Activated CD8-positive, alpha-beta T cell treated with anti-CD3 and anti-CD28 coated beads, Interleukin-2, amount 10 ng/mL, durations not matched to agents 7 days and 5 days (primary cell): ENCODE measurements at regions not wholly inside any gene's neighbourhood (a gene's known extent, or its start where the extent isn't known, plus 50 kb on each side); places are given as distances from the start of the nearest gene placed in this dataset.

ENCODE experiments used
- ATAC-seq: fragments of 150-1000 bp; cut with Tn5 transposase; one replicate; pipeline ENCODE4 v1.10.0; 2021; ENCODE audit warnings: moderate library complexity
- CTCF ChIA-PET: fragments of 350-600 bp; sonication (Branson Sonifier 250); formaldehyde crosslinking; loops from one replicate; lab custom pipeline; 2021; ENCODE audit warnings: antibody characterized with exemption; lab: Charles Lee
- POLR2A ChIA-PET: fragments of 350-600 bp; sonication (Branson Sonifier 250); formaldehyde crosslinking; loops from one replicate; lab custom pipeline; 2021; ENCODE audit warnings: antibody characterized with exemption; lab: Charles Lee
- DNase-seq: peaks from one replicate; pipeline ENCODE4 v3.0.0-alpha.2; 2020
- H3K27ac Mint-ChIP-seq: one replicate; pipeline ENCODE4 v1.8.0; 2021; ENCODE audit warnings: mild to moderate bottlenecking, mixed read lengths
- H3K27me3 Mint-ChIP-seq: one replicate; pipeline ENCODE4 v1.8.0; 2021; ENCODE audit warnings: low read depth, mixed read lengths
- H3K36me3 Mint-ChIP-seq: one replicate; pipeline ENCODE4 v1.8.0; 2021; ENCODE audit warnings: low read depth, mixed read lengths
- H3K4me1 Mint-ChIP-seq: one replicate; pipeline ENCODE4 v1.8.0; 2021; ENCODE audit warnings: low read depth, mixed read lengths
- H3K4me3 Mint-ChIP-seq: one replicate; pipeline ENCODE4 v1.8.0; 2021; ENCODE audit warnings: mild to moderate bottlenecking, mixed read lengths
- H3K9me3 Mint-ChIP-seq: one replicate; pipeline ENCODE4 v1.8.0; 2022; ENCODE audit warnings: mixed read lengths; ENCODE audit not compliant: insufficient read depth

DNA sequence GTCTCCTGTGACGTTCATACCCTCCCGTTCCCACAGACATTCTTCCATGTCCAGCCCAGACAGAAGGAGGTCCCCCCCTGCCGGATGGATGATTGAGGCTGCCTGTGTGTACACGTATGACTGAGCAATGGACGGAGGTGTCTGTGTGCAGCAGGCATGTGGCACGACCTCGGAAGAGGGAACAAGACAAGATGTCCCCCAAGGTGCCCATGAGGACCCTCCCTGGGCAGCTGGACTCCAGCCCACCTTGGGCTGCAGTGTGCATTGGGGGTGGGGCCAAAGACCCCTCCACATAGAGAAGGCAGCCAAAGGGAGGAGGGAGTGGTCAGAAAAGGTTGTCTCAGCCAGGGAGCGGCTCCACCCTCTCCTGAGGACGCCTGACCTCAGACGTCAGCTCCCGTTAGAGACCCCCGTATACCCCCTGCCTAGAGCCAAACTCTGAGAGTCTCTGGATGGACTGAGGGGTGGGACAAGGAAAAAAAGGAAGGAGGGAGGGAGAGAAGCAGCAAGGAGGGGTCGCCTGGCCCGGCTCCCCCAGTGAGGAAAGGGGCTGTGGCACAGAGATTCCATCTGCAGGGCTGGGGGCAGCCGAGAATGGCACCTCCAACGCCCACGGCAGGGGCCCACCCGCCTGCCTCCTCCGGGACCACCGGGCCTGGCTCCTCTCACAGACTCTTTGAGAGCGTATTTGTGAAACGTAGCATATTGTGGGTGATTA is 92.9 kb upstream of the BHLHE23 start:
- no peaks in the 10 kb centered on the region for H3K36me3 Mint-ChIP-seq
- H3K27me3 Mint-ChIP-seq: no peaks in the 10 kb centered on the region
- no peak for ATAC-seq
- CTCF ChIA-PET: no interaction called here
- no peak for DNase-seq
- H3K27ac Mint-ChIP-seq: no peak overlapping the region
- H3K4me1 Mint-ChIP-seq: peaks cover 8% of the 10 kb centered on the region
- H3K9me3 Mint-ChIP-seq: no peaks in the 10 kb centered on the region
- POLR2A ChIA-PET: no interaction called here
- H3K4me3 Mint-ChIP-seq: no peak overlapping the region

DNA sequence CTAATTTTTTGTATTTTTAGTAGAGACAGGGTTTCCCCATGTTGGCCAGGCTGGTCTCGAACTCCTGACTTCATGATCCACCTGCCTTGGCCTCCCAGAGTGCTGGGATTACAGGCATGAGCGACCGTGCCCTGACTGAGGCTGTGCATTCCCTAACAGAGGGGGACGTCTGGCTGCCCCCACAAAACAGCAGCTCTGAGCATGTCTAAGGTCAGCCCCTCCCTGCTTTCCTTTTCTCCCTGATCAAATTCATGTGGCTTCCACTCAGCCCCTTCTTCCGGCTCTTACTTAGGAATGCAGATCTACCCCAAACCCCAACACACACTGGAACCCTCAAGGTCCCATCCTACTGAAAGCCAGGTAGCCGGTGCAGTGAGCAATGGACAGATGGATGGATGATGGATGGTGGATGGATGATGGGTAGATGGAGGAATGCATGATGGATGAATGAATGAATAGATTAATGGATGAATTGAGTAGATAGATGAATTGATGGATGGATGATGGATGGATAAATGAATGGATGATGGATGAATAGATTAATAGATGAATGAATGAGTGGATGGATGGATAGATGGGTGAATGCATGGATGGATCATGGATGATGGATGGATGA is 91.5 kb upstream of the BHLHE23 start:
- no peak for DNase-seq
- CTCF ChIA-PET: no interaction called here

DNA sequence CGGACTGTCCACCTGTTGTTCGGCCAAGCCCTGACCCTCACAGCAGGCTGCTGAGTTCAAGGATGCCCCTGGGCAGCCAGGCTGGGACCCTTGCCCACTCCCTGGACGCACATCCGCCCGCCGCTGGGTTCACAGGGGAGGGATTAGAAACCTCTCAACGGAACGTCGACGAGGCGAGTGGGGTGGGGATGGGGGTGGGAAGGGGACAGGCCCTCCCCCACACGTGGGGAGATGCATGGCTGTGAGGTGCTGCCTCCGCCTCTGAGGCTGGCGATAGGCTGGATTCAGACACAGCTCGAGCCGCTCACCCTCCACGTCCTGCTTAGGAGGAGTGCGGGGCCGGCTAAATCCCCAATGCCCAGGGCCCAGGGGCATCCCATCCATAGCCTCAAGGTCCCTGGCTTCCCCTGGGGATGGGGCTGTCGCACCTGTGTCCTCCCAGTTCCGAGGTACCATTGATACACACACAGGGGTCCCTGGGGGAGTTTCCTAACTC is 90.6 kb upstream of the BHLHE23 start:
- DNase-seq (no peak), ATAC-seq (no peak)
- Mint-ChIP-seq H3K27ac (no peak overlapping the region), H3K4me3 (no peak overlapping the region), H3K36me3 (no peaks in the 10 kb centered on the region), H3K9me3 (no peaks in the 10 kb centered on the region), H3K27me3 (no peaks in the 10 kb centered on the region), H3K4me1 (peaks cover 4% of the 10 kb centered on the region)
- POLR2A ChIA-PET: no interaction called here
- CTCF ChIA-PET: no interaction called here

More for the DNA sequence above, 91.5 kb upstream of the BHLHE23 start:
- Mint-ChIP-seq H3K4me1 (peaks cover 8% of the 10 kb centered on the region), H3K27ac (no peak overlapping the region), H3K4me3 (no peak overlapping the region), H3K9me3 (no peaks in the 10 kb centered on the region), H3K27me3 (no peaks in the 10 kb centered on the region), H3K36me3 (no peaks in the 10 kb centered on the region)
- POLR2A ChIA-PET: interaction anchor here (0.7 kb wide), 1 partner anchor 97 kb away, joined by 3 read pairs; no protein-coding TSS in a partner anchor
- no peak for ATAC-seq

DNA sequence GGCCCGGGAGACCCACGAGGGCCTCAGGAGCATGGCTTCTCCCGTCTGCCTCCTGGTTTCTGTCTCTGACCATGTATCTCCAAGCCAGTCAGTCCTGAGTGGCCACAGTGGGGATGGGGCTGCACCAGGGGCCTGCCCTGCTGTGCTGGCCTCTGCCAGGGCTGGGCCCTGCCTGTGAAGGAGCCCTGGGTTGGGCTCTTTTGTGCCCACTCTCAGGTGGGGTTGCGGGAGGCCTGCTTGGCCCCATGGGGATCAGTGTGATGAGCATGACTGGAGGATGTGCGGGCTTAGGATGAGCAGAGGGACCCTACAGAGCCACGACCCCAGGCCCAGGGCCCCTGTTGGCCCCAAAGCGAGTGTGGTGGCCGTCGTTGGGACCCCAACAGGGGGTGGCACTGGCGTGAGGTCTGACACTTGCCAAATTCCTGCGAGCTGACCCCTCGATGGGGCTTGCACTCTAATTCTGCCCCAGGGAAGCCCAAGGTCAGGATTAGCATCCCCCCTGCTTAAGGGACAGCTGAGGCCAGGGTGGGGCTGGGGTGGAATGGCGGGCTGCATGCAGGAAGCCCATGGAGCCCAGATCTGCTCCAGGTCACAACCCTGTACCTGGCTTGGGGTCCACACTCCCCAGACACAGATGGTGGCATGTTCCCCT is 90.0 kb upstream of the BHLHE23 start:
- Mint-ChIP-seq H3K27me3 (no peaks in the 10 kb centered on the region), H3K4me3 (no peak overlapping the region), H3K36me3 (no peaks in the 10 kb centered on the region), H3K9me3 (no peaks in the 10 kb centered on the region), H3K4me1 (peaks cover 2% of the 10 kb centered on the region), H3K27ac (no peak overlapping the region)
- ATAC-seq (no peak), DNase-seq (no peak)
- ChIA-PET CTCF (no interaction called here), POLR2A (no interaction called here)

DNA sequence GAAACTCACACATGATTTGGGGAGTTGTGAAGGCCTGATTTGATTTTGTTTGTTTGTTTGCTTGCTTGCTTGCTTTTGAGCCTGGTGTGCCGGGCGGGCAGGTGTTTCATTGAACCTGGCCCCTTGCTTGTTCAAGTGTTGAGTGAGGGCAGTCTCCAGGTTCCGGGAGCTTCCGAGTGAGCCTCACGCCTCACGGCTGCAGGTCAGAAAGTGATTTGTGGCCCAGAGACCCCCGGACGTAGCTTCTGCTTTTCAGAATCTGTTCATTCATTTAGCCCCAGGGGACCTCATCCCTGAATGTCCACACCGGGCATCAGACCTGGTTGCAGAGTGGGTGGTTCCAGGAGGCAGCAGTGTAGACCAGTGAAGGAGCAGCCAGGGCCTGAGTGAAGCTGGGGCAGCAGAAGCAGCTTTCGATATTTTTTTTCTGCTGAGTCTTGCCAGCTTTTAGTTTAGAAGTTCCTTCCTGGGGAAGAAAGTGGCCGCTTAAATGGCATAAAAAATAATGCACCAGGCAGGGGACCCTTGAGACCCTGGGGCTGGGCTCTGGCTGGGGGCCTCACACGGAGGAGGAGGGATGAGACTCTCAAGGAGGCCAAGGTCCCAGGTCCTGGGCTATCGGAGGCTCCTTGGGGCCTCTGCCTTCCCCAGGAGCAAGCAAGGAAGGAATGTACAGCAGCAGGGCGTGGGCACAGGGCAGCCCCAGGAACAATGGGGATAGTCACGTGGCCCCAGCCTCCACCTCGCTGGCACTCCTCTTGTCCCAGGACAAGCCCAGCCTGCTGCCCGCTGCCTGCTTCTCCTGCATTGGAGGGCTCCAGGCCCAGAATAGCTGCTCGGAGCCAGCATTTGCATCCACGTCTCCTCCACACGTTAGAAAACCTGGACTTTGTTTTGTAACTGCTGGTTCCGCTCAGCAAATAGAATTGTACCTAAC is 89.2 kb upstream of the BHLHE23 start:
- Mint-ChIP-seq H3K4me1 (no peaks in the 10 kb centered on the region), H3K36me3 (no peaks in the 10 kb centered on the region), H3K9me3 (no peaks in the 10 kb centered on the region), H3K27ac (no peak overlapping the region), H3K27me3 (no peaks in the 10 kb centered on the region), H3K4me3 (no peak overlapping the region)
- DNase-seq: no peak
- ChIA-PET POLR2A (no interaction called here), CTCF (no interaction called here)
- ATAC-seq: no peak

DNA sequence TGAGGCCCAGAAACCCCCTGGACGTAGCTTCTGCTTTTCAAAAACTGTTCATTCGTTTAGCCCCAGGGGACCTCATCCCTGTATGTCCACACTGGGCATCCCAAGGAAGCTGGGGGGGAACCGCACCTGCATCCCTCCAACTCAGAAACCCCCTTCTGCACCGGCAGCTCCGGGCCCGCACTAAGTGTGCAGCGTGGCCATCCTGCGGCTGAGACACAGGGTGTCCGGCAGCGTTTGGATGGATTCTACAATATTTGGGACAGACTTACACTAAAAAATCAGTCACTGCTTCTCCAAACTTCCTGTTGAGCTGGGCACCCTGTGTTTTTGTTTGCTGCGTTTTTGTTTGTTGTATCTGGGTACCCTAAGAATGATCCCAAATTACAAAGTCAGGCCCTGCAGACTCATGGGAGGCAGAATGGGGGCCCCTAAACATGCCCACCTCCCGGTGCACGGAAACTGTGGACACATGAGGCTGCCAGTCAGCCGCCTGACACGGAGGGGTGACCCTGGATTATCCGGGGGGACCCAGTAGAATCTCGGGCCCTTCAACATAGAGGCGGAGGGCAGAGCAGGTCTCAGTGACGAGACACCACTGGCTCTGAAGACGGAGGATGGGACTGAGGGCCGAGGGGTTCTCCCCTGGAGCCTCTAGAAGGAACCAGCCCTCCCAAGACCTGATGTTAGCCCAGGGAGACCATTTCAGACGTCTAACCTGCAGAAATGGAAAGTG is 88.2 kb upstream of the BHLHE23 start:
- ATAC-seq (no peak), DNase-seq (no peak)
- Mint-ChIP-seq H3K36me3 (no peaks in the 10 kb centered on the region), H3K27me3 (no peaks in the 10 kb centered on the region), H3K4me3 (no peak overlapping the region), H3K27ac (no peak overlapping the region), H3K9me3 (no peaks in the 10 kb centered on the region), H3K4me1 (no peaks in the 10 kb centered on the region)
- CTCF ChIA-PET: no interaction called here
- POLR2A ChIA-PET: no interaction called here

DNA sequence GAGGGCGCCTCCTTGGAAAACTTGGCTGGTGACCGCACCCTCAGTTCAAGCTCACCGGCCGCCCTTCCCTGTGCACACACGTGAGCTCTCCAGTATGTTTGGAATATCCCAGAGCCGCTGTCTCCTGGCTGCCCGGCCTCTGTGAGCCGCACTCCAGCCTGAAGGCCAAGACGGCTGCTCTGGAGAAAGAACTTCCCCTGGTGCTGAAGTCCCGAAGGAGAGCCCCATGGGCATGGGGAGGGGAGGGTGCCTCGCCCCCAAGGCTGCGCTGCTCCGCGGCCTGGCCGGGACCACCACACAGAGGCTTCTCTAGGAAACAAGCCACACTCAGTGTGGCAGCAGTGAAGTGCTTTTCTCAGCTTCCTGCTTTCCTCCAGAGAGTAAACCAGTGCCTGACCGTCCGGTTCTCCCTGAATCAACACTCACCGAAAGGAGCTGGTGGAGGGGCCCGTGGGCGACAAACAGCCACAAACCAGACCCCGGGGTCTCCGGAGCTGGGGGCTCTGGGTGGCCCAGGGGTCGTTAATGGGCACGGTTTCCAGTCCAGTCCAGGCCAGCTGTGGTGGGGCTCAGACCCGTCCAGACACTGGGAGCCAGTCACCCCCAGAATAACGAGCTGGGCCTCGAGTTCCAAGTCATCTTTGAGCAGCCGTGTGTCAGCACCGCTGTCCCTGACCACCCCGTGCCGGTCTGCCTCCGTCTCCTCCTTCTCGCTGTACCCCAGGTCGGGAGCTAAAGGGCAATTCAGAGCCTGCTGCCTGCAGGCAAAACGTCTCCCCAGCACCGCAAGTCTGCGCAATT is 87.4 kb upstream of the BHLHE23 start:
- ChIA-PET POLR2A (no interaction called here), CTCF (no interaction called here)
- DNase-seq (no peak), ATAC-seq (no peak)
- Mint-ChIP-seq H3K36me3 (no peaks in the 10 kb centered on the region), H3K27me3 (no peaks in the 10 kb centered on the region), H3K4me1 (no peaks in the 10 kb centered on the region), H3K27ac (no peak overlapping the region), H3K9me3 (no peaks in the 10 kb centered on the region), H3K4me3 (no peak overlapping the region)

DNA sequence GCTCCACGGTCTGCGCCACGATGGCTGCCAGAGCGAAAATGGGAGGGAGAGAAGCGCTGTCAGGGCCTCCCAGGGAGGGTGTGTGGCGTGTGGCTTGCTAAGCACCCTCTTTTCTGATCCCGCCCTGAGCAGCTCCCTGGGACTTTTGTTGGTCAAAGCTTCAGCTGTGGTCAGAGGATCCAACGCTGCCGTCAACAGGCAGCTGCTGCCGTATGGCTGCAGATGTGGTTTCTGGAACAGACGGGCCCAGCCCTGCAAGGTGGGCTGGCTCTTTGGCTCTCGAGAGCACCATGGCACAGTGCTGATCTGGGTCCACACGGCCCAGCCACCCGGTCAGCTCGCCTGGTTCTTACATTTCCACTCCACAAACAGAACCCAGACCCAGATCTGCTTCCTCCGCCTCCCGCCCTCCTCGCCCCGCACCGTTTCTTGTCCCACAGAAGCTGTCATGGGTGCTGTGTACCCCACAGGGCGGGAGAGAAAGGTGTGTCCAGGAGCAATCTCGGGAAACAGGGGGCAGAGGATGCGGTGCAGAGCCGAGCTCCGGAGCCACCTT is 86.0 kb upstream of the BHLHE23 start:
- Mint-ChIP-seq H3K9me3 (no peaks in the 10 kb centered on the region), H3K27ac (no peak overlapping the region), H3K27me3 (no peaks in the 10 kb centered on the region), H3K4me1 (no peaks in the 10 kb centered on the region), H3K4me3 (no peak overlapping the region), H3K36me3 (no peaks in the 10 kb centered on the region)
- ChIA-PET CTCF (no interaction called here), POLR2A (no interaction called here)
- DNase-seq (no peak), ATAC-seq (no peak)

DNA sequence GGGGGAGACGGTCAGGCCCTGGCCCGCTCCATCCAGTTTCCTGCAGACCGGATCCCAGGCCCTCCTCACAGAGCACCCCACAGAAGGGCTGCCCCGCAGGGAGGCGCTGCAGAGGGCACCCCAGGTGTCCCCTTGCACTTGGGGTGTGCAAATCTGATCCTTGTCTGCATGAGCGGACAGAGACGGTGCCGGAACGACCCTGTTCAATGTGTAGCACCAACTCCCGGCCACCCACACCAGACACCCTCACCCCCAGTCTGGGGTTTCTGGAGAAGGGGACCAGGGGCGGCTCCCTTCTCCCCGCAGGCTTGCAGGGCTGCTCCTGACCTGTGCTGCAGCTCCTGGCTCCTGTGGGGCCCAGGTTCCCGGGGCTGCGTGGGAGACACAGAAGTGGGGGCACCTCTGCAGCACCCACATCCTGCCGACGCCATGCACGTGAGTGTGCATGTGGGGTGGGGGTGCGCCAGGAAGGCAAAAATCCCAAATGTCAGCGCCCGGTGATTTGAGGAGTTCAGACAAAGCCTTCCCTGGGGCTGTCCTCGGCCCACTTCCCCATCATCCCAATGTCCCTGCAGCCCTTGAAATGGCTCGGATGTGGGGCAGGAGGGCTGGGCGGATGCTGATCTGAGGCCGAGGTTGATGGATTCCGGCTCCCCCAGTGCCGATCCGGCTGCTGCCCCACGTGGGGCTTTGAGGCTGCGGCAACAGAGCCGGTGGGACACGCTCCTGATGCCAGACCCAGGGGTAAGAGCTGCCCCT is 85.3 kb upstream of the BHLHE23 start:
- ChIA-PET CTCF (no interaction called here), POLR2A (interaction anchor here (0.6 kb wide), 1 partner anchor 11 kb away, joined by 3 read pairs; no protein-coding TSS in a partner anchor)
- Mint-ChIP-seq H3K4me3 (no peak overlapping the region), H3K9me3 (no peaks in the 10 kb centered on the region), H3K27me3 (no peaks in the 10 kb centered on the region), H3K27ac (no peak overlapping the region), H3K36me3 (no peaks in the 10 kb centered on the region), H3K4me1 (no peaks in the 10 kb centered on the region)
- DNase-seq: no peak
- no peak for ATAC-seq
